ENCODE measurements at regions not wholly inside any gene's neighbourhood (a gene's known extent, or its start where the extent isn't known, plus 50 kb on each side); places are given as distances from the start of the nearest gene placed in this dataset.

- H3K4me3 ChIP-seq (ENCODE audit: low read length), result no peak overlapping the region
- no peak for DNase-seq (ENCODE audit: low read depth)
- TF ChIP-seq CTCF (IDR thresholded peaks at IDR 0.05; ENCODE audit: insufficient read depth, low read depth, low read length, missing control alignments), result no peak
Observed at GRCh38 chr2:134109246-134109645, 144.6 kb upstream of the MGAT5 start.

GRCh38 chr2:134109725-134110124 lies 144.1 kb upstream of the MGAT5 start:
- H3K4me3 ChIP-seq (ENCODE audit: low read length), result no peak overlapping the region
- no peak for DNase-seq (ENCODE audit: low read depth)
- no peak for TF ChIP-seq CTCF (IDR thresholded peaks at IDR 0.05; ENCODE audit: insufficient read depth, low read depth, low read length, missing control alignments)

- TF ChIP-seq CTCF (IDR thresholded peaks at IDR 0.05; ENCODE audit: insufficient read depth, low read depth, low read length, missing control alignments), result no peak
- no peak overlapping the region for H3K4me3 ChIP-seq (ENCODE audit: low read length)
- DNase-seq (ENCODE audit: low read depth), result no peak
Observed at GRCh38 chr2:134110532-134110931, 143.3 kb upstream of the MGAT5 start.

GRCh38 chr2:134117676-134118075 lies 136.2 kb upstream of the MGAT5 start:
- TF ChIP-seq CTCF (IDR thresholded peaks at IDR 0.05; ENCODE audit: insufficient read depth, low read depth, low read length, missing control alignments), result no peak
- H3K4me3 ChIP-seq (ENCODE audit: low read length), result no peak overlapping the region
- no peak for DNase-seq (ENCODE audit: low read depth)

GRCh38 chr2:134118279-134119116 lies 135.4 kb upstream of the MGAT5 start:
- peak; percentile 88 for TF ChIP-seq CTCF (IDR thresholded peaks at IDR 0.05; ENCODE audit: insufficient read depth, low read depth, low read length, missing control alignments)
- H3K4me3 ChIP-seq (ENCODE audit: low read length), result no peak overlapping the region
- DNase-seq (ENCODE audit: low read depth), result peak; percentile 94

DNA sequence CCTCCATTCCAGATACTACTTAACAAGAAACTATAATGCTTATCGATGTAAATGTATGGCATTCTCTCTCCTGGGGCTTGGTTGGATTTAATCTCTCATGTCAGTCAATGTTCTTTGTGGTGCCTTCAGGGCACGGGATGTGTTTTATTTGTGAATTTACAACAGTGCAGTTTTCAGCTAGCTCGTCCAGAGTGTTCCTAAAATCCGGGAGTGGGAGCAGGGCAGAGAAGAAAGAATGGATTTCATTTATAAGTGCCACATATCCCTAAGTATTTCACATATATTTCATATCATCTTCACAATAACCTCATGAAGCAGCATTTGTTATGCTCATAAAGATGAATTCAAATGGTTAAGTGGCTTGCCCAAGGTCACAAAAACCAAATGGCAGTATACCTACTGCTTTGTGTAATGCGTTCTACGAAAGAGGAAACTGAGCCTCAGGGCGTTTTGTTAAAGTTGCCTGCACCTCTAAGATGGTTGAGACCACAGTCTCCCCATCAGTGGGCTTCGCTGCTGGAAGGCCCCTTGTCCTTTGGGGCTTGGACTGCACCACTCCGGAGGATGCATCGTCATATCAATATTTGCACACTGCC lies 134.7 kb upstream of the MGAT5 start:
- no peak for TF ChIP-seq CTCF (IDR thresholded peaks at IDR 0.05; ENCODE audit: insufficient read depth, low read depth, low read length, missing control alignments)
- peak overlapping the region; percentile 59 for H3K4me3 ChIP-seq (ENCODE audit: low read length)
- no peak for DNase-seq (ENCODE audit: low read depth)

All from epithelial cell of esophagus (primary cell).